ENCODE measurements at regions not wholly inside any gene's neighbourhood (a gene's known extent, or its start where the extent isn't known, plus 50 kb on each side); places are given as distances from the start of the nearest gene placed in this dataset.

GRCh38 chr5:28249771-28250415 is 1211.5 kb upstream of the CDH9 start:
- Mint-ChIP-seq H3K27me3 (ENCODE audit: low read depth) (no peaks in the 10 kb centered on the region), H3K27ac (no peak overlapping the region), H3K4me3 (no peak overlapping the region), H3K9me3 (peaks cover 2% of the 10 kb centered on the region in 2 experiments; a peak in 2 of 5 replicates), H3K36me3 (ENCODE audit: insufficient read depth in 1 of 3, low read depth in 3 of 3) (peaks cover 0 to 4% (median 2%) of the 10 kb centered on the region in 3 experiments; a peak in 4 of 7 replicates), H3K4me1 (peaks cover 3% of the 10 kb centered on the region in 2 experiments; a peak in 1 of 4 replicates)
- no peak overlapping the region for H3K18ac ChIP-seq (ENCODE audit: insufficient read length, low read depth, low read length)
- no peak overlapping the region for H4K91ac ChIP-seq (ENCODE audit: insufficient read length, low read depth, low read length)
- H3K9ac ChIP-seq (ENCODE audit: extremely low read depth, insufficient read length, low read length), result no peak overlapping the region
- H2AFZ ChIP-seq (ENCODE audit: low read length), result no peak overlapping the region
- H2BK20ac ChIP-seq (ENCODE audit: low read depth, low read length, poor library complexity, severe bottlenecking), result no peak overlapping the region
- no peak overlapping the region for H2BK5ac ChIP-seq (ENCODE audit: insufficient read length, low read length)
- H4K20me1 ChIP-seq (ENCODE audit: control insufficient read depth, insufficient read depth, insufficient read length), result no peaks in the 10 kb centered on the region
- H3T11ph ChIP-seq (ENCODE audit: low read length), result no peak overlapping the region
- no peak overlapping the region for H3K56ac ChIP-seq (ENCODE audit: insufficient read length, low read depth, low read length)
- no CpG with 5 or more reads among the region's 5 CpGs for WGBS (ENCODE audit: extremely low coverage, insufficient read length, low lambda C conversion rate)
- no peak overlapping the region for H3K14ac ChIP-seq (ENCODE audit: insufficient read depth, low read length)
- H3K79me1 ChIP-seq (ENCODE audit: insufficient read depth, low read depth, low read length, poor library complexity, severe bottlenecking), result no peaks in the 10 kb centered on the region
- H3K23me2 ChIP-seq (ENCODE audit: insufficient read length, low read depth, low read length, poor library complexity, severe bottlenecking), result no peaks in the 10 kb centered on the region
- H2BK120ac ChIP-seq (ENCODE audit: low read depth, low read length, poor library complexity, severe bottlenecking), result no peak overlapping the region
- no peak overlapping the region for H2BK15ac ChIP-seq (ENCODE audit: low read depth, low read length)
- no peak overlapping the region for H2AK5ac ChIP-seq (ENCODE audit: insufficient read length, low read length)
- H3K23ac ChIP-seq (ENCODE audit: insufficient read length, low read depth, low read length), result no peak overlapping the region
- H4K5ac ChIP-seq (ENCODE audit: insufficient read length, low read depth, low read length), result no peak overlapping the region
- H3K79me2 ChIP-seq (ENCODE audit: insufficient read depth, low read length), result no peaks in the 10 kb centered on the region
- no peak overlapping the region for H4K8ac ChIP-seq (replicated peaks; ENCODE audit: insufficient read length, low read depth, low read length)
- no peaks in the 10 kb centered on the region for H3K4me1 ChIP-seq (ENCODE audit: insufficient read depth, low read length)
- H3K4me2 ChIP-seq (ENCODE audit: insufficient read depth, insufficient read length, low read length), result no peak overlapping the region
- H3K4ac ChIP-seq (ENCODE audit: low read depth, low read length), result no peak overlapping the region
- H3K27ac ChIP-seq (ENCODE audit: insufficient read length, low read depth, low read length), result no peak overlapping the region
- H2BK12ac ChIP-seq (ENCODE audit: insufficient read length, low read depth, low read length), result no peak overlapping the region
- no peaks in the 10 kb centered on the region for H3K9me3 ChIP-seq (ENCODE audit: control insufficient read depth, low read depth, low read length)
- TF ChIP-seq, protein P1, sequence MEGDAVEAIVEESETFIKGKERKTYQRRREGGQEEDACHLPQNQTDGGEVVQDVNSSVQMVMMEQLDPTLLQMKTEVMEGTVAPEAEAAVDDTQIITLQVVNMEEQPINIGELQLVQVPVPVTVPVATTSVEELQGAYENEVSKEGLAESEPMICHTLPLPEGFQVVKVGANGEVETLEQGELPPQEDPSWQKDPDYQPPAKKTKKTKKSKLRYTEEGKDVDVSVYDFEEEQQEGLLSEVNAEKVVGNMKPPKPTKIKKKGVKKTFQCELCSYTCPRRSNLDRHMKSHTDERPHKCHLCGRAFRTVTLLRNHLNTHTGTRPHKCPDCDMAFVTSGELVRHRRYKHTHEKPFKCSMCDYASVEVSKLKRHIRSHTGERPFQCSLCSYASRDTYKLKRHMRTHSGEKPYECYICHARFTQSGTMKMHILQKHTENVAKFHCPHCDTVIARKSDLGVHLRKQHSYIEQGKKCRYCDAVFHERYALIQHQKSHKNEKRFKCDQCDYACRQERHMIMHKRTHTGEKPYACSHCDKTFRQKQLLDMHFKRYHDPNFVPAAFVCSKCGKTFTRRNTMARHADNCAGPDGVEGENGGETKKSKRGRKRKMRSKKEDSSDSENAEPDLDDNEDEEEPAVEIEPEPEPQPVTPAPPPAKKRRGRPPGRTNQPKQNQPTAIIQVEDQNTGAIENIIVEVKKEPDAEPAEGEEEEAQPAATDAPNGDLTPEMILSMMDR (conservative IDR thresholded peaks at IDR 0.05), result no peak
- no peak for DNase-seq
- no peaks in the 10 kb centered on the region; the same call in 1 of the 2 replicates for H3K27me3 ChIP-seq (ENCODE audit: insufficient read depth, low read length)

Data from H9 (cell line).